WTC11 (cell line): ENCODE measurements at regions not wholly inside any gene's neighbourhood (a gene's known extent, or its start where the extent isn't known, plus 50 kb on each side); places are given as distances from the start of the nearest gene placed in this dataset.

ENCODE experiments used
- ATAC-seq: fragments of 200-7000 bp; cut with Tn5 transposase; 2 replicates; pipeline ENCODE4 v1.10.0; 2021; ENCODE audit warnings: mild to moderate bottlenecking, moderate library complexity
- CTCF ChIA-PET: fragments of 300-600 bp; sonication (Branson Sonifier 250); formaldehyde crosslinking; loops from one replicate; lab custom pipeline; 2021; ENCODE audit warnings: antibody characterized with exemption; lab: Charles Lee
- POLR2A ChIA-PET: fragments of 350-600 bp; sonication (Branson Sonifier 250); formaldehyde crosslinking; loops from one replicate; lab custom pipeline; 2021; ENCODE audit warnings: antibody characterized with exemption; lab: Charles Lee
- DNase-seq: peaks from one replicate; pipeline ENCODE4 v3.0.0; 2021; ENCODE audit warnings: low spot score
- H3K27ac Mint-ChIP-seq: 2 replicates; pipeline ENCODE4 v1.8.0; 2021; ENCODE audit warnings: mixed read lengths
- H3K27me3 Mint-ChIP-seq: 2 replicates; pipeline ENCODE4 v1.8.0; 2021; ENCODE audit warnings: low read depth, mild to moderate bottlenecking, moderate library complexity, mixed read lengths
- H3K36me3 Mint-ChIP-seq: 2 replicates; pipeline ENCODE4 v1.8.0; 2021; ENCODE audit warnings: mixed read lengths
- H3K4me1 Mint-ChIP-seq: 2 replicates; pipeline ENCODE4 v1.8.0; 2022; ENCODE audit warnings: mixed read lengths
- H3K4me3 Mint-ChIP-seq: 2 replicates; pipeline ENCODE4 v1.8.0; 2021; ENCODE audit warnings: mild to moderate bottlenecking, moderate library complexity, mixed read lengths
- H3K9me3 Mint-ChIP-seq: 2 replicates; pipeline ENCODE4 v1.8.0; 2021; ENCODE audit warnings: mixed read lengths
- ATF3 ChIP-seq: sonication (generic); formaldehyde crosslinking; conservative IDR thresholded peaks from 2 replicates; pipeline ENCODE4 v1.8.1; 2022; ENCODE audit warnings: mild to moderate bottlenecking, missing genetic modification reagents
- E2F5 ChIP-seq: sonication (generic); formaldehyde crosslinking; IDR thresholded peaks from 2 replicates; pipeline ENCODE4 v1.8.1; 2022; ENCODE audit warnings: mild to moderate bottlenecking, moderate library complexity, missing genetic modification reagents
- ESRRA ChIP-seq: sonication (generic); formaldehyde crosslinking; IDR thresholded peaks from 2 replicates; pipeline ENCODE4 v1.8.1; 2022; ENCODE audit warnings: mild to moderate bottlenecking, missing genetic modification reagents, borderline replicate concordance
- ETV6 ChIP-seq: sonication (generic); formaldehyde crosslinking; IDR thresholded peaks from 2 replicates; pipeline ENCODE4 v1.8.1; 2022; ENCODE audit warnings: mild to moderate bottlenecking, missing genetic modification reagents
- FOXJ3 ChIP-seq: sonication (generic); formaldehyde crosslinking; IDR thresholded peaks from 2 replicates; pipeline ENCODE4 v1.9.0; 2021; ENCODE audit warnings: missing genetic modification reagents, mild to moderate bottlenecking, borderline replicate concordance
- FOXK1 ChIP-seq: sonication (generic); formaldehyde crosslinking; IDR thresholded peaks from 2 replicates; pipeline ENCODE4 v1.8.0; 2022; ENCODE audit warnings: mild to moderate bottlenecking, moderate library complexity, missing genetic modification reagents
- FOXP1 ChIP-seq: sonication (generic); formaldehyde crosslinking; IDR thresholded peaks from 2 replicates; pipeline ENCODE4 v1.8.0; 2022; ENCODE audit warnings: missing genetic modification reagents, mild to moderate bottlenecking, moderate library complexity, borderline replicate concordance
- GRHL2 ChIP-seq: fragments of 250-450 bp; sonication (Bioruptor Pico); IDR thresholded peaks from 2 replicates; pipeline ENCODE4 v1.8.0; 2022; ENCODE audit warnings: mild to moderate bottlenecking, moderate library complexity; ENCODE audit not compliant: insufficient replicate concordance, severe bottlenecking
- GTF2I ChIP-seq: fragments of 250-450 bp; sonication (Bioruptor Pico); conservative IDR thresholded peaks from 2 replicates; pipeline ENCODE4 v1.4.0; 2021; ENCODE audit warnings: mild to moderate bottlenecking
- HMGA2 ChIP-seq: fragments of 250-450 bp; sonication (Bioruptor Pico); IDR thresholded peaks from 2 replicates; pipeline ENCODE4 v1.4.0; 2021; ENCODE audit warnings: mild to moderate bottlenecking, moderate library complexity
- HMGXB4 ChIP-seq: sonication (generic); formaldehyde crosslinking; IDR thresholded peaks from 2 replicates; pipeline ENCODE4 v1.8.1; 2023; ENCODE audit warnings: mild to moderate bottlenecking, moderate library complexity, missing genetic modification reagents
- MYBL2 ChIP-seq: sonication (generic); formaldehyde crosslinking; IDR thresholded peaks from 2 replicates; pipeline ENCODE4 v1.8.1; 2023; ENCODE audit warnings: mild to moderate bottlenecking, moderate library complexity, missing genetic modification reagents
- NFATC4 ChIP-seq: fragments of 250-450 bp; sonication (Bioruptor Pico); IDR thresholded peaks from 2 replicates; pipeline ENCODE4 v1.9.0; 2021; ENCODE audit warnings: mild to moderate bottlenecking
- NFYB ChIP-seq: sonication (generic); formaldehyde crosslinking; conservative IDR thresholded peaks from 2 replicates; pipeline ENCODE4 v1.8.0; 2022; ENCODE audit warnings: low read depth, missing genetic modification reagents
- NR1H2 ChIP-seq: sonication (generic); formaldehyde crosslinking; IDR thresholded peaks from 2 replicates; pipeline ENCODE4 v1.9.0; 2021; ENCODE audit warnings: mild to moderate bottlenecking, moderate library complexity, missing genetic modification reagents
- NR2C2 ChIP-seq: sonication (generic); formaldehyde crosslinking; IDR thresholded peaks from 2 replicates; pipeline ENCODE4 v1.8.0; 2022; ENCODE audit warnings: mild to moderate bottlenecking, missing genetic modification reagents
- OVOL2 ChIP-seq: fragments of 250-450 bp; sonication (Bioruptor Pico); IDR thresholded peaks from 2 replicates; pipeline ENCODE4 v1.9.0; 2021; ENCODE audit warnings: mild to moderate bottlenecking, borderline replicate concordance
- PRRX2 ChIP-seq: fragments of 250-450 bp; sonication (Bioruptor Pico); IDR thresholded peaks from 2 replicates; pipeline ENCODE4 v1.8.0; 2021; ENCODE audit warnings: mild to moderate bottlenecking
- SMAD3 ChIP-seq: sonication (generic); formaldehyde crosslinking; IDR thresholded peaks from 2 replicates; pipeline ENCODE4 v1.8.0; 2022; ENCODE audit warnings: missing genetic modification reagents, mild to moderate bottlenecking, borderline replicate concordance
- STAT6 ChIP-seq: sonication (generic); formaldehyde crosslinking; conservative IDR thresholded peaks from 2 replicates; pipeline ENCODE4 v1.8.1; 2023; ENCODE audit warnings: mild to moderate bottlenecking, low read depth, missing genetic modification reagents, moderate library complexity
- USF1 ChIP-seq: sonication (generic); formaldehyde crosslinking; IDR thresholded peaks from 2 replicates; pipeline ENCODE4 v1.8.0; 2022; ENCODE audit warnings: mild to moderate bottlenecking, missing genetic modification reagents
- ZBTB43 ChIP-seq: sonication (generic); formaldehyde crosslinking; IDR thresholded peaks from 2 replicates; pipeline ENCODE4 v1.8.1; 2023; ENCODE audit warnings: mild to moderate bottlenecking, missing genetic modification reagents
- ZNF425 ChIP-seq: fragments of 250-450 bp; sonication (Bioruptor Pico); conservative IDR thresholded peaks from 2 replicates; pipeline ENCODE4 v1.9.0; 2021; ENCODE audit warnings: mild to moderate bottlenecking

GRCh38 chr15:85935182-85935581 is 140.5 kb upstream of the KLHL25 start:
- ChIA-PET POLR2A (no interaction called here), CTCF (no interaction called here)
- DNase-seq: no peak
- TF ChIP-seq USF1 (CRISPR knock-in tag) (no peak), HMGA2 (CRISPR knock-in tag) (no peak), GRHL2 (CRISPR knock-in tag) (no peak), HMGXB4 (CRISPR knock-in tag) (no peak), FOXK1 (CRISPR knock-in tag) (no peak), ETV6 (CRISPR knock-in tag) (no peak), NR1H2 (no peak), NR2C2 (CRISPR knock-in tag) (no peak), ATF3 (CRISPR knock-in tag) (no peak), FOXP1 (CRISPR knock-in tag) (no peak), NFYB (no peak), ZNF425 (CRISPR knock-in tag) (no peak), MYBL2 (CRISPR knock-in tag) (no peak)
- peaks cover 3% of the 10 kb centered on the region; the same call in 1 of the 2 replicates for H3K9me3 Mint-ChIP-seq
- H3K27ac Mint-ChIP-seq: no peak overlapping the region
- no peaks in the 10 kb centered on the region; the same call in 1 of the 2 replicates for H3K4me1 Mint-ChIP-seq
- H3K27me3 Mint-ChIP-seq: no peaks in the 10 kb centered on the region; the same call in 1 of the 2 replicates
- H3K36me3 Mint-ChIP-seq: no peaks in the 10 kb centered on the region
- no peak for ATAC-seq
- H3K4me3 Mint-ChIP-seq: no peak overlapping the region

- H3K27ac Mint-ChIP-seq: no peak overlapping the region
- no peaks in the 10 kb centered on the region; the same call in 1 of the 2 replicates for H3K4me1 Mint-ChIP-seq
- ChIA-PET CTCF (interaction anchor here (1.5 kb wide), 1 partner anchor 40 kb away, joined by 3 read pairs; no protein-coding TSS in a partner anchor), POLR2A (interaction anchor here (0.8 kb wide), 1 partner anchor 49 kb away, joined by 3 read pairs; no protein-coding TSS in a partner anchor)
- no peaks in the 10 kb centered on the region for H3K36me3 Mint-ChIP-seq
- ATAC-seq (no peak), DNase-seq (no peak)
- TF ChIP-seq NFATC4 (CRISPR knock-in tag) (no peak), FOXP1 (CRISPR knock-in tag) (no peak), E2F5 (no peak), GTF2I (CRISPR knock-in tag) (no peak), FOXJ3 (CRISPR knock-in tag) (no peak), STAT6 (CRISPR knock-in tag) (no peak), HMGXB4 (CRISPR knock-in tag) (no peak), ZBTB43 (CRISPR knock-in tag) (no peak), PRRX2 (no peak), SMAD3 (CRISPR knock-in tag) (no peak), ESRRA (no peak), OVOL2 (CRISPR knock-in tag) (no peak)
- no peak overlapping the region for H3K4me3 Mint-ChIP-seq
- H3K9me3 Mint-ChIP-seq: peaks cover 3% of the 10 kb centered on the region; the same call in 1 of the 2 replicates
- H3K27me3 Mint-ChIP-seq: no peaks in the 10 kb centered on the region; the same call in 1 of the 2 replicates
Measured at GRCh38 chr15:85937661-85938060, 142.0 kb upstream of the AGBL1 start.
